Neural cell (in vitro differentiated cells): ENCODE measurements at regions not wholly inside any gene's neighbourhood (a gene's known extent, or its start where the extent isn't known, plus 50 kb on each side); places are given as distances from the start of the nearest gene placed in this dataset.

ENCODE experiments used
- H2AFZ ChIP-seq: fragments of 200-600, 300-800 bp; sonication (generic), shearing (Covaris generic); 2 replicates; pipeline ENCODE4 v1.6.0; 2014; ENCODE audit warnings: low read depth, mild to moderate bottlenecking, antibody characterized with exemption, low read length, moderate library complexity
- H3F3A ChIP-seq: fragments of 200-600 bp; shearing (Covaris generic); 2 replicates; pipeline ENCODE4 v1.6.1; 2016; ENCODE audit warnings: mild to moderate bottlenecking, moderate library complexity, mixed read lengths, antibody characterized with exemption, low read length; ENCODE audit not compliant: insufficient read depth, poor library complexity, severe bottlenecking
- H3K27ac ChIP-seq: fragments of 200-600, 300-800 bp; sonication (generic), shearing (Covaris generic); 2 replicates; pipeline ENCODE4 v1.5.1; 2014; ENCODE audit warnings: mild to moderate bottlenecking, low read length, moderate library complexity
- H3K27me3 ChIP-seq: fragments of 300-800, 200-600 bp; sonication (generic), shearing (Covaris generic); 2 replicates; pipeline ENCODE4 v1.6.0; 2014; ENCODE audit warnings: mild to moderate bottlenecking, low read depth, low read length, moderate library complexity; ENCODE audit not compliant: insufficient read depth
- H3K36me3 ChIP-seq: fragments of 300-800, 200-600 bp; sonication (generic), shearing (Covaris generic); 2 replicates; pipeline ENCODE4 v1.5.1; 2014; ENCODE audit warnings: mild to moderate bottlenecking, antibody characterized with exemption, low read length, moderate library complexity; ENCODE audit not compliant: insufficient read depth
- H3K4me2 ChIP-seq: fragments of 300-800, 200-600 bp; sonication (generic), shearing (Covaris generic); 2 replicates; pipeline ENCODE4 v1.6.0; 2014; ENCODE audit warnings: mild to moderate bottlenecking, low read length
- H3K4me3 ChIP-seq: fragments of 300-800, 200-600 bp; sonication (generic), shearing (Covaris generic); 2 replicates; pipeline ENCODE4 v1.5.1; 2014; ENCODE audit warnings: mild to moderate bottlenecking, low read length, moderate library complexity
- H3K79me2 ChIP-seq: fragments of 200-600 bp; shearing (Covaris generic); replicated peaks from 2 replicates; pipeline ENCODE4 v1.6.0; 2014; ENCODE audit warnings: mild to moderate bottlenecking, low read length, moderate library complexity; ENCODE audit not compliant: insufficient read depth
- H3K9ac ChIP-seq: fragments of 300-800, 200-600 bp; sonication (generic), shearing (Covaris generic); 2 replicates; pipeline ENCODE4 v1.6.1; 2016; ENCODE audit warnings: mild to moderate bottlenecking, low read length, mixed read lengths
- H3K9me2 ChIP-seq: fragments of 200-600 bp; shearing (Covaris generic); 2 replicates; pipeline ENCODE4 v1.6.1; 2016; ENCODE audit warnings: mild to moderate bottlenecking, low read length, mixed read lengths; ENCODE audit not compliant: insufficient read depth
- H3K9me3 ChIP-seq: fragments of 200-600, 300-800 bp; sonication (generic), shearing (Covaris generic); 2 replicates; pipeline ENCODE4 v1.6.1; 2016; ENCODE audit warnings: mild to moderate bottlenecking, mixed run types, low read length, moderate library complexity, mixed read lengths
- H4K20me1 ChIP-seq: fragments of 200-600 bp; shearing (Covaris generic); 2 replicates; pipeline ENCODE4 v1.6.1; 2016; ENCODE audit warnings: mild to moderate bottlenecking, mixed run types; ENCODE audit not compliant: insufficient read depth
- EP300 ChIP-seq: fragments of 450-650 bp; conservative IDR thresholded peaks from 2 replicates; pipeline ENCODE4 v1.6.1; 2014; ENCODE audit warnings: antibody characterized with exemption, mild to moderate bottlenecking, moderate library complexity; ENCODE audit not compliant: poor library complexity, severe bottlenecking
- EZH2 ChIP-seq: fragments of 200-600, 300-800 bp; shearing (Covaris generic), sonication (generic); IDR thresholded peaks from 2 replicates; pipeline ENCODE4 v1.6.1; 2014; ENCODE audit warnings: antibody characterized with exemption, low read length, borderline replicate concordance, mild to moderate bottlenecking; ENCODE audit not compliant: insufficient read depth, poor library complexity, severe bottlenecking
- MXI1 ChIP-seq: fragments of 450-650 bp; conservative IDR thresholded peaks from 2 replicates; pipeline ENCODE4 v1.6.1; 2014; ENCODE audit warnings: antibody characterized with exemption, mild to moderate bottlenecking; ENCODE audit not compliant: poor library complexity, severe bottlenecking
- POLR2AphosphoS5 ChIP-seq: IDR thresholded peaks from 2 replicates; pipeline ENCODE4 v1.6.1; 2012
- RAD21 ChIP-seq: fragments of 450-650 bp; conservative IDR thresholded peaks from 2 replicates; pipeline ENCODE4 v1.6.1; 2014; ENCODE audit warnings: antibody characterized with exemption, mild to moderate bottlenecking, moderate library complexity
- SMC3 ChIP-seq: fragments of 450-650 bp; conservative IDR thresholded peaks from 2 replicates; pipeline ENCODE4 v1.6.1; 2014; ENCODE audit warnings: antibody characterized with exemption, mild to moderate bottlenecking, moderate library complexity; ENCODE audit not compliant: poor library complexity
- TAF1 ChIP-seq: IDR thresholded peaks from 2 replicates; pipeline ENCODE4 v1.6.1; 2012; ENCODE audit warnings: low read depth
- TF ChIP-seq, protein P1 (sequence below): IDR thresholded peaks from 2 replicates; pipeline ENCODE4 v1.6.1; 2012; ENCODE audit warnings: borderline replicate concordance
- TF ChIP-seq, protein P2 (sequence below): fragments of 450-650 bp; IDR thresholded peaks from 2 replicates; pipeline ENCODE4 v1.5.1; 2014; ENCODE audit warnings: antibody characterized with exemption, mild to moderate bottlenecking, moderate library complexity; ENCODE audit not compliant: poor library complexity, severe bottlenecking

DNA sequence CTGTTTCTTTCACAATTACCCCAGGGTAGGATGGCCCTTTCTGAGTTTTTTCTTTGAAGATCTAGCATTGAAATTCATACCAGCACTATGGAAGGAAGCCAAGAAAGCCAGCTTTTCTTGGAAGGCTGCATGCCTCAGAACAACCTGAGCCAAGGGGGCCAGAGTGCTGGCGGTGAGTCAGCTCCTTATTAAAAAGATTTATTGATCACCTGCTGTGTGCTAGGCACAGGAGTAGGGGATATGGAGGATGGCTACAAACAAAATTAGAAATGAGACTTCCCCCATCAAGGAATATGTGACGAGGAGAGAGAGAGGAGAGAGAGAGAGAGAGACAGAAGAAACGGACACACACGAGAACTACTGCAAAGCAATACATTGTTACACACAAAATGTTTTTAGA, 184.6 kb upstream of the PUM3 start:
- Histone ChIP-seq H3K79me2 (no peaks in the 10 kb centered on the region), H3K36me3 (no peaks in the 10 kb centered on the region), H3K9me3 (no peaks in the 10 kb centered on the region), H3K27me3 (no peaks in the 10 kb centered on the region), H4K20me1 (no peaks in the 10 kb centered on the region), H3K4me2 (no peak overlapping the region), H3K9ac (no peak overlapping the region), H3K27ac (no peak overlapping the region), H3F3A (no peaks in the 10 kb centered on the region), H3K9me2 (no peaks in the 10 kb centered on the region), H3K4me3 (no peak overlapping the region), H2AFZ (no peak overlapping the region)
- no peak for TF ChIP-seq MXI1
- no peak for TF ChIP-seq SMC3
- TF ChIP-seq, protein P1, sequence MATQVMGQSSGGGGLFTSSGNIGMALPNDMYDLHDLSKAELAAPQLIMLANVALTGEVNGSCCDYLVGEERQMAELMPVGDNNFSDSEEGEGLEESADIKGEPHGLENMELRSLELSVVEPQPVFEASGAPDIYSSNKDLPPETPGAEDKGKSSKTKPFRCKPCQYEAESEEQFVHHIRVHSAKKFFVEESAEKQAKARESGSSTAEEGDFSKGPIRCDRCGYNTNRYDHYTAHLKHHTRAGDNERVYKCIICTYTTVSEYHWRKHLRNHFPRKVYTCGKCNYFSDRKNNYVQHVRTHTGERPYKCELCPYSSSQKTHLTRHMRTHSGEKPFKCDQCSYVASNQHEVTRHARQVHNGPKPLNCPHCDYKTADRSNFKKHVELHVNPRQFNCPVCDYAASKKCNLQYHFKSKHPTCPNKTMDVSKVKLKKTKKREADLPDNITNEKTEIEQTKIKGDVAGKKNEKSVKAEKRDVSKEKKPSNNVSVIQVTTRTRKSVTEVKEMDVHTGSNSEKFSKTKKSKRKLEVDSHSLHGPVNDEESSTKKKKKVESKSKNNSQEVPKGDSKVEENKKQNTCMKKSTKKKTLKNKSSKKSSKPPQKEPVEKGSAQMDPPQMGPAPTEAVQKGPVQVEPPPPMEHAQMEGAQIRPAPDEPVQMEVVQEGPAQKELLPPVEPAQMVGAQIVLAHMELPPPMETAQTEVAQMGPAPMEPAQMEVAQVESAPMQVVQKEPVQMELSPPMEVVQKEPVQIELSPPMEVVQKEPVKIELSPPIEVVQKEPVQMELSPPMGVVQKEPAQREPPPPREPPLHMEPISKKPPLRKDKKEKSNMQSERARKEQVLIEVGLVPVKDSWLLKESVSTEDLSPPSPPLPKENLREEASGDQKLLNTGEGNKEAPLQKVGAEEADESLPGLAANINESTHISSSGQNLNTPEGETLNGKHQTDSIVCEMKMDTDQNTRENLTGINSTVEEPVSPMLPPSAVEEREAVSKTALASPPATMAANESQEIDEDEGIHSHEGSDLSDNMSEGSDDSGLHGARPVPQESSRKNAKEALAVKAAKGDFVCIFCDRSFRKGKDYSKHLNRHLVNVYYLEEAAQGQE, result no peak
- no peak for TF ChIP-seq RAD21
- TF ChIP-seq TAF1, result no peak
- no peak for TF ChIP-seq EZH2
- TF ChIP-seq POLR2AphosphoS5, result no peak
- TF ChIP-seq EP300, result no peak
- TF ChIP-seq, protein P2, sequence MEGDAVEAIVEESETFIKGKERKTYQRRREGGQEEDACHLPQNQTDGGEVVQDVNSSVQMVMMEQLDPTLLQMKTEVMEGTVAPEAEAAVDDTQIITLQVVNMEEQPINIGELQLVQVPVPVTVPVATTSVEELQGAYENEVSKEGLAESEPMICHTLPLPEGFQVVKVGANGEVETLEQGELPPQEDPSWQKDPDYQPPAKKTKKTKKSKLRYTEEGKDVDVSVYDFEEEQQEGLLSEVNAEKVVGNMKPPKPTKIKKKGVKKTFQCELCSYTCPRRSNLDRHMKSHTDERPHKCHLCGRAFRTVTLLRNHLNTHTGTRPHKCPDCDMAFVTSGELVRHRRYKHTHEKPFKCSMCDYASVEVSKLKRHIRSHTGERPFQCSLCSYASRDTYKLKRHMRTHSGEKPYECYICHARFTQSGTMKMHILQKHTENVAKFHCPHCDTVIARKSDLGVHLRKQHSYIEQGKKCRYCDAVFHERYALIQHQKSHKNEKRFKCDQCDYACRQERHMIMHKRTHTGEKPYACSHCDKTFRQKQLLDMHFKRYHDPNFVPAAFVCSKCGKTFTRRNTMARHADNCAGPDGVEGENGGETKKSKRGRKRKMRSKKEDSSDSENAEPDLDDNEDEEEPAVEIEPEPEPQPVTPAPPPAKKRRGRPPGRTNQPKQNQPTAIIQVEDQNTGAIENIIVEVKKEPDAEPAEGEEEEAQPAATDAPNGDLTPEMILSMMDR, result no peak

DNA sequence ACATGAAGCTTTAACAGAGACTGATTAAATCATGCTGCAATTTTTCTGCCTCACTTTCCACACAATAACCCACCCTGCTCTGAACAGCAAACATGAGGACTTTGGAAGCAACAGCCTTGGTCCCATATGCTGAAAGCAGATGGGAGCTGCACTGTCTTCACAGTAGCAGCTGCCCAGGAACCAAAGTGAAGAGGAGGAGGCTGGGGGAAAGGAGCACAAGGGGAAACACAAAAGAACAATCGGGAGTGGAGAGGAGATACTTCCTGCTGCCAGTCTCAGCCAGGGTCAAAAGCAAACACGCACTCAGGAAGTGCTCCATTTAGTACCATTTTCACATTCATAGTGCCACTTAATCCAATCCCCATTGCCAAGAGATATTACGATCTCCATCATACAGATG, 183.3 kb upstream of the PUM3 start:
- H3K9me3 ChIP-seq, result no peaks in the 10 kb centered on the region
- H3K4me2 ChIP-seq, result no peak overlapping the region
- no peaks in the 10 kb centered on the region for H3K9me2 ChIP-seq
- H3K36me3 ChIP-seq, result no peaks in the 10 kb centered on the region
- no peaks in the 10 kb centered on the region for H4K20me1 ChIP-seq
- H2AFZ ChIP-seq, result no peak overlapping the region
- no peaks in the 10 kb centered on the region for H3F3A ChIP-seq
- no peaks in the 10 kb centered on the region for H3K79me2 ChIP-seq
- no peak overlapping the region for H3K9ac ChIP-seq
- TF ChIP-seq RAD21 (no peak), SMC3 (no peak), MXI1 (no peak), POLR2AphosphoS5 (no peak), EZH2 (no peak), TAF1 (no peak), EP300 (no peak)
- TF ChIP-seq, protein P1, result no peak
- TF ChIP-seq, protein P2, result no peak
- no peak overlapping the region for H3K4me3 ChIP-seq
- H3K27ac ChIP-seq, result no peak overlapping the region
- no peaks in the 10 kb centered on the region for H3K27me3 ChIP-seq
